ENCODE measurements at regions not wholly inside any gene's neighbourhood (a gene's known extent, or its start where the extent isn't known, plus 50 kb on each side); places are given as distances from the start of the nearest gene placed in this dataset.

DNA sequence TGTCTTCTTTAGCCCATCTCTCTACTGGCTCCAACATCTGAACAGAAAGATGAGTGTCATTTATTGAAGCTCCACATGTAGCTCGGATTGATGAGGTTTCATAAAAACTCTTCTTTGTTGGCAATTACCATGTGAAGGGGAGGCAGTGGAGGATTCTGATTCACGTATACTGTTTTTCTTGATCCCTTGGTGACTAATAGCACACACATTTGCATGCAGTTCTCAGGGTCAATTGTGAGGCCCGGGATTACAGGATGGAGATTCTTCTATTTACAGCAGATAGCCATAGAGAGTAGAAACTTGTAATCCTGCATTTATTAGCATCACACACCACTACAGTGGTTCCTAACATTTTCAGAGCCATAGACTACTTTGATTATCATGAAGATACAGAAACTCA, 133.2 kb upstream of the MARCHF11 start:
- no peak overlapping the region for H2AK5ac ChIP-seq (ENCODE audit: low read length)
- no peaks in the 10 kb centered on the region for H3K36me3 ChIP-seq (ENCODE audit: control insufficient read depth in 1 of 2, insufficient read depth in 2 of 2, low read length in 2 of 2)
- H2BK12ac ChIP-seq (ENCODE audit: low read length) = no peak overlapping the region
- H2BK120ac ChIP-seq (ENCODE audit: insufficient read depth, low read length, poor library complexity) = no peak overlapping the region
- no peak overlapping the region for H4K12ac ChIP-seq (ENCODE audit: low read depth, low read length)
- no peak overlapping the region for H3K23ac ChIP-seq (ENCODE audit: low read length)
- no peak overlapping the region for H3K4ac ChIP-seq (ENCODE audit: low read depth, low read length)
- no peak overlapping the region for H3K4me3 ChIP-seq (ENCODE audit: low read depth, low read length)
- H4K91ac ChIP-seq (ENCODE audit: low read depth, low read length) = no peak overlapping the region
- H3K9me3 ChIP-seq (ENCODE audit: insufficient read depth, low read depth, low read length) = peaks cover 2% of the 10 kb centered on the region
- no peak overlapping the region for H2AFZ ChIP-seq (ENCODE audit: insufficient read depth, low read length, poor library complexity)
- no peak overlapping the region for H3K14ac ChIP-seq (ENCODE audit: low read length)
- H3K27me3 ChIP-seq (ENCODE audit: insufficient read depth, low read length) = no peaks in the 10 kb centered on the region
- no CpG with 5 or more reads among the region's 3 CpGs for WGBS (ENCODE audit: extremely low coverage, insufficient coverage, insufficient read length)
- H2BK5ac ChIP-seq (ENCODE audit: low read depth, low read length, poor library complexity) = no peak overlapping the region
- H3K79me1 ChIP-seq (ENCODE audit: low read length) = no peaks in the 10 kb centered on the region
- no peak overlapping the region for H3K27ac ChIP-seq (ENCODE audit: low read depth, low read length)
- H3K9ac ChIP-seq (ENCODE audit: low read length) = no peak overlapping the region
- H4K8ac ChIP-seq (ENCODE audit: low read depth, low read length) = no peak overlapping the region
- H3K18ac ChIP-seq (ENCODE audit: low read length) = no peak overlapping the region
- no peak overlapping the region for H3K4me2 ChIP-seq (ENCODE audit: low read length)
- no peak for DNase-seq
- H3K4me1 ChIP-seq (ENCODE audit: control insufficient read depth in 1 of 2, insufficient read depth in 2 of 2, low read length in 2 of 2) = no peaks in the 10 kb centered on the region
- no peaks in the 10 kb centered on the region for H3K79me2 ChIP-seq (ENCODE audit: control insufficient read depth, insufficient read depth, low read length, poor library complexity)

DNA sequence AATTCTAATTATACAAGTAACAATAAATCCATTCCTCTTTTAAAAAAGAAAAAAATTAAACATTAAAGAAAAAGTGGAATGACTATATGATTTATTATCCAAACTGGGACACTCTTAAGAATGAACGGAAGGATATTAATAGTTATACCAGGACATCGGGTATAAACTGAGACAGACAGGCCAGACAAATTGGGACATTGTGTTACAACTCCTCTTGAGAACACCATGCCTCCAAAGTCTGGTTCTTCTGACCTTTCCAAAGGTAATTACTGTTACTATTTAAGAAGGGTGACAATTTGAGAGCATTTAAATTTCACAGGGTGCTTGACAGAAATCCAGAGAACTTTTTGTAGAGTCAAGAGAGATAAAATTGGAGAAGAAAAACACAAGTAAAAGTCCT, 132.1 kb upstream of the MARCHF11 start:
- no peak overlapping the region for H3K14ac ChIP-seq (ENCODE audit: low read length)
- no peak overlapping the region for H3K23ac ChIP-seq (ENCODE audit: low read length)
- WGBS (ENCODE audit: extremely low coverage, insufficient coverage, insufficient read length) = no CpG with 5 or more reads among the region's 2 CpGs
- no peak overlapping the region for H4K91ac ChIP-seq (ENCODE audit: low read depth, low read length)
- H3K4ac ChIP-seq (ENCODE audit: low read depth, low read length) = no peak overlapping the region
- H3K79me2 ChIP-seq (ENCODE audit: control insufficient read depth, insufficient read depth, low read length, poor library complexity) = no peaks in the 10 kb centered on the region
- no peaks in the 10 kb centered on the region for H3K27me3 ChIP-seq (ENCODE audit: insufficient read depth, low read length)
- no peak overlapping the region for H3K27ac ChIP-seq (ENCODE audit: low read depth, low read length)
- no peaks in the 10 kb centered on the region for H3K36me3 ChIP-seq (ENCODE audit: control insufficient read depth in 1 of 2, insufficient read depth in 2 of 2, low read length in 2 of 2)
- H2AFZ ChIP-seq (ENCODE audit: insufficient read depth, low read length, poor library complexity) = no peak overlapping the region
- H3K79me1 ChIP-seq (ENCODE audit: low read length) = no peaks in the 10 kb centered on the region
- no peak overlapping the region for H3K18ac ChIP-seq (ENCODE audit: low read length)
- no peak for DNase-seq
- no peak overlapping the region for H3K4me3 ChIP-seq (ENCODE audit: low read depth, low read length)
- H2AK5ac ChIP-seq (ENCODE audit: low read length) = no peak overlapping the region
- no peak overlapping the region for H2BK5ac ChIP-seq (ENCODE audit: low read depth, low read length, poor library complexity)
- H3K9me3 ChIP-seq (ENCODE audit: insufficient read depth, low read depth, low read length) = peaks cover 2% of the 10 kb centered on the region
- no peaks in the 10 kb centered on the region for H3K4me1 ChIP-seq (ENCODE audit: control insufficient read depth in 1 of 2, insufficient read depth in 2 of 2, low read length in 2 of 2)
- no peak overlapping the region for H4K8ac ChIP-seq (ENCODE audit: low read depth, low read length)
- no peak overlapping the region for H3K4me2 ChIP-seq (ENCODE audit: low read length)
- no peak overlapping the region for H4K12ac ChIP-seq (ENCODE audit: low read depth, low read length)
- no peak overlapping the region for H2BK12ac ChIP-seq (ENCODE audit: low read length)
- H2BK120ac ChIP-seq (ENCODE audit: insufficient read depth, low read length, poor library complexity) = no peak overlapping the region
- H3K9ac ChIP-seq (ENCODE audit: low read length) = no peak overlapping the region

- Histone ChIP-seq H4K8ac (ENCODE audit: low read depth, low read length) (no peak overlapping the region), H2BK120ac (ENCODE audit: insufficient read depth, low read length, poor library complexity) (no peak overlapping the region), H2BK5ac (ENCODE audit: low read depth, low read length, poor library complexity) (no peak overlapping the region), H3K14ac (ENCODE audit: low read length) (no peak overlapping the region), H3K4me2 (ENCODE audit: low read length) (no peak overlapping the region), H4K91ac (ENCODE audit: low read depth, low read length) (no peak overlapping the region), H2AK5ac (ENCODE audit: low read length) (no peak overlapping the region), H3K27me3 (ENCODE audit: insufficient read depth, low read length) (no peaks in the 10 kb centered on the region), H2BK12ac (ENCODE audit: low read length) (no peak overlapping the region), H3K4ac (ENCODE audit: low read depth, low read length) (no peak overlapping the region), H3K9ac (ENCODE audit: low read length) (no peak overlapping the region), H3K4me1 (ENCODE audit: control insufficient read depth in 1 of 2, insufficient read depth in 2 of 2, low read length in 2 of 2) (no peaks in the 10 kb centered on the region), H3K79me2 (ENCODE audit: control insufficient read depth, insufficient read depth, low read length, poor library complexity) (no peaks in the 10 kb centered on the region), H3K18ac (ENCODE audit: low read length) (no peak overlapping the region), H3K27ac (ENCODE audit: low read depth, low read length) (no peak overlapping the region), H4K12ac (ENCODE audit: low read depth, low read length) (no peak overlapping the region), H3K9me3 (ENCODE audit: insufficient read depth, low read depth, low read length) (no peaks in the 10 kb centered on the region), H3K23ac (ENCODE audit: low read length) (no peak overlapping the region), H3K4me3 (ENCODE audit: low read depth, low read length) (no peak overlapping the region), H2AFZ (ENCODE audit: insufficient read depth, low read length, poor library complexity) (no peak overlapping the region), H3K79me1 (ENCODE audit: low read length) (no peaks in the 10 kb centered on the region), H3K36me3 (ENCODE audit: control insufficient read depth in 1 of 2, insufficient read depth in 2 of 2, low read length in 2 of 2) (no peaks in the 10 kb centered on the region)
- no CpG with 5 or more reads among the region's 1 CpG for WGBS (ENCODE audit: extremely low coverage, insufficient coverage, insufficient read length)
- no peak for DNase-seq
These were observed 127.2 kb upstream of the MARCHF11 start for GRCh38 chr5:16306812-16307211.

DNA sequence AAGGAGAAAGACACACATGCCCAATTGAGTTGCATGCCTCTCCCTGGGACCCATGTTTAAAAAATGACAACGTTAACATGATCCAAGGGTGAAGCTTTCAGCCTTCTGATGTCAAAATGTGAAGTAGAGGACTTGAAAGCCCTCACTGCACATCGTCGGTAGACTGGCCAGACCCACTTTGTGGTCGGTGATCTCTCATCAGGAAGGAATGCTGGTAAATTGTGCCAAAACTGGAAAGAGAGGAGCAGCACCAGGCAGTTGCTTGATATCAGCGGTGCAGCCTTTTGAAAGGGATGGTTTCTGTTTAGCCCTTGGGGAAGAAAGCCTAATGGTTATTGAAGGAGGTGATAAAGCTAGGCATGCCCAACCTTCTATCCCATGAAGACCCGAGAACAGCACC, 125.3 kb upstream of the MARCHF11 start:
- Histone ChIP-seq H3K18ac (ENCODE audit: low read length) (no peak overlapping the region), H3K27ac (ENCODE audit: low read depth, low read length) (no peak overlapping the region), H3K4me2 (ENCODE audit: low read length) (no peak overlapping the region), H2AFZ (ENCODE audit: insufficient read depth, low read length, poor library complexity) (no peak overlapping the region), H3K9me3 (ENCODE audit: insufficient read depth, low read depth, low read length) (no peaks in the 10 kb centered on the region), H3K23ac (ENCODE audit: low read length) (no peak overlapping the region), H3K4me3 (ENCODE audit: low read depth, low read length) (no peak overlapping the region), H3K4me1 (ENCODE audit: control insufficient read depth in 1 of 2, insufficient read depth in 2 of 2, low read length in 2 of 2) (no peaks in the 10 kb centered on the region), H3K4ac (ENCODE audit: low read depth, low read length) (no peak overlapping the region), H3K14ac (ENCODE audit: low read length) (no peak overlapping the region), H3K79me1 (ENCODE audit: low read length) (no peaks in the 10 kb centered on the region), H2BK12ac (ENCODE audit: low read length) (no peak overlapping the region), H2BK5ac (ENCODE audit: low read depth, low read length, poor library complexity) (no peak overlapping the region), H4K91ac (ENCODE audit: low read depth, low read length) (no peak overlapping the region), H3K36me3 (ENCODE audit: control insufficient read depth in 1 of 2, insufficient read depth in 2 of 2, low read length in 2 of 2) (no peaks in the 10 kb centered on the region), H2AK5ac (ENCODE audit: low read length) (no peak overlapping the region), H4K8ac (ENCODE audit: low read depth, low read length) (no peak overlapping the region), H4K12ac (ENCODE audit: low read depth, low read length) (no peak overlapping the region), H3K9ac (ENCODE audit: low read length) (no peak overlapping the region), H3K27me3 (ENCODE audit: insufficient read depth, low read length) (no peaks in the 10 kb centered on the region), H3K79me2 (ENCODE audit: control insufficient read depth, insufficient read depth, low read length, poor library complexity) (no peaks in the 10 kb centered on the region), H2BK120ac (ENCODE audit: insufficient read depth, low read length, poor library complexity) (no peak overlapping the region)
- no peak for DNase-seq
- WGBS (ENCODE audit: extremely low coverage, insufficient coverage, insufficient read length) = no CpG with 5 or more reads among the region's 6 CpGs
